NCI-H526 treated with DMSO at 0.1 percent for 48 hours (cell line): ENCODE measurements at regions not wholly inside any gene's neighbourhood (a gene's known extent, or its start where the extent isn't known, plus 50 kb on each side); places are given as distances from the start of the nearest gene placed in this dataset.
"Not testable (repeated sequence)": the region's sequence is repeated elsewhere in the genome, so short reads cannot be mapped to it uniquely, and the experiment has no call there.

Experiments used
- DNase-seq: peaks from one replicate; lab custom pipeline; 2025; lab: John Stamatoyannopoulos, UW

- no peak for DNase-seq
Measured at GRCh38 chr2:186302263-186302662, 183.8 kb upstream of the ZC3H15 start.

GRCh38 chr2:186303091-186303490, 183.0 kb upstream of the ZC3H15 start:
- DNase-seq: no peak

GRCh38 chr2:186304064-186304463, 182.0 kb upstream of the ZC3H15 start:
- no peak for DNase-seq

GRCh38 chr2:186306754-186307153, 179.3 kb upstream of the ZC3H15 start:
- no peak for DNase-seq

GRCh38 chr2:186307871-186308270, 178.2 kb upstream of the ZC3H15 start:
- no peak for DNase-seq

GRCh38 chr2:186308347-186308746, 177.7 kb upstream of the ZC3H15 start:
- DNase-seq: no peak

- DNase-seq: no peak
Measured at GRCh38 chr2:186309901-186310300, 176.2 kb upstream of the ZC3H15 start.

- no peak for DNase-seq
Measured at GRCh38 chr2:186319105-186319504, 167.0 kb upstream of the ZC3H15 start.

GRCh38 chr2:186325827-186326535, 160.1 kb upstream of the ZC3H15 start:
- DNase-seq: no peak

GRCh38 chr2:186327251-186327868, 158.7 kb upstream of the ZC3H15 start:
- no peak for DNase-seq

GRCh38 chr2:186328838-186329237, 157.2 kb upstream of the ZC3H15 start:
- no peak for DNase-seq

- no peak for DNase-seq
Measured at GRCh38 chr2:186330050-186330449, 156.0 kb upstream of the ZC3H15 start.

- DNase-seq: no peak
Measured at GRCh38 chr2:186339716-186340115, 146.3 kb upstream of the ZC3H15 start.

- no peak for DNase-seq
Measured at GRCh38 chr2:186342029-186342428, 144.0 kb upstream of the ZC3H15 start.

- no peak for DNase-seq
Measured at GRCh38 chr2:186345745-186346144, 140.3 kb upstream of the ZC3H15 start.

GRCh38 chr2:186346216-186346615, 139.8 kb upstream of the ZC3H15 start:
- no peak for DNase-seq

- no peak for DNase-seq
Measured at GRCh38 chr2:186347472-186347871, 138.6 kb upstream of the ZC3H15 start.

GRCh38 chr2:186348200-186348599, 137.9 kb upstream of the ZC3H15 start:
- DNase-seq: no peak

- DNase-seq: no peak
Measured at GRCh38 chr2:186349508-186349907, 136.6 kb upstream of the ZC3H15 start.

- DNase-seq: not testable (repeated sequence)
Measured at GRCh38 chr2:186354160-186354559, 131.9 kb upstream of the ZC3H15 start.

GRCh38 chr2:186365406-186365805, 120.7 kb upstream of the ZC3H15 start:
- DNase-seq: no peak

- no peak for DNase-seq
Measured at GRCh38 chr2:186379052-186379451, 107.0 kb upstream of the ZC3H15 start.

- DNase-seq: no peak
Measured at GRCh38 chr2:186380805-186381204, 105.3 kb upstream of the ZC3H15 start.

- no peak for DNase-seq
Measured at GRCh38 chr2:186381573-186381972, 104.5 kb upstream of the ZC3H15 start.
